Neural cell (in vitro differentiated cells): ENCODE measurements at regions not wholly inside any gene's neighbourhood (a gene's known extent, or its start where the extent isn't known, plus 50 kb on each side); places are given as distances from the start of the nearest gene placed in this dataset.

ENCODE experiments used
- H2AFZ ChIP-seq: fragments of 200-600, 300-800 bp; sonication (generic), shearing (Covaris generic); 2 replicates; pipeline ENCODE4 v1.6.0; 2014; ENCODE audit warnings: low read depth, mild to moderate bottlenecking, antibody characterized with exemption, low read length, moderate library complexity
- H3F3A ChIP-seq: fragments of 200-600 bp; shearing (Covaris generic); 2 replicates; pipeline ENCODE4 v1.6.1; 2016; ENCODE audit warnings: mild to moderate bottlenecking, moderate library complexity, mixed read lengths, antibody characterized with exemption, low read length; ENCODE audit not compliant: insufficient read depth, poor library complexity, severe bottlenecking
- H3K27ac ChIP-seq: fragments of 200-600, 300-800 bp; sonication (generic), shearing (Covaris generic); 2 replicates; pipeline ENCODE4 v1.5.1; 2014; ENCODE audit warnings: mild to moderate bottlenecking, low read length, moderate library complexity
- H3K27me3 ChIP-seq: fragments of 300-800, 200-600 bp; sonication (generic), shearing (Covaris generic); 2 replicates; pipeline ENCODE4 v1.6.0; 2014; ENCODE audit warnings: mild to moderate bottlenecking, low read depth, low read length, moderate library complexity; ENCODE audit not compliant: insufficient read depth
- H3K36me3 ChIP-seq: fragments of 300-800, 200-600 bp; sonication (generic), shearing (Covaris generic); 2 replicates; pipeline ENCODE4 v1.5.1; 2014; ENCODE audit warnings: mild to moderate bottlenecking, antibody characterized with exemption, low read length, moderate library complexity; ENCODE audit not compliant: insufficient read depth
- H3K4me2 ChIP-seq: fragments of 300-800, 200-600 bp; sonication (generic), shearing (Covaris generic); 2 replicates; pipeline ENCODE4 v1.6.0; 2014; ENCODE audit warnings: mild to moderate bottlenecking, low read length
- H3K4me3 ChIP-seq: fragments of 300-800, 200-600 bp; sonication (generic), shearing (Covaris generic); 2 replicates; pipeline ENCODE4 v1.5.1; 2014; ENCODE audit warnings: mild to moderate bottlenecking, low read length, moderate library complexity
- H3K79me2 ChIP-seq: fragments of 200-600 bp; shearing (Covaris generic); replicated peaks from 2 replicates; pipeline ENCODE4 v1.6.0; 2014; ENCODE audit warnings: mild to moderate bottlenecking, low read length, moderate library complexity; ENCODE audit not compliant: insufficient read depth
- H3K9ac ChIP-seq: fragments of 300-800, 200-600 bp; sonication (generic), shearing (Covaris generic); 2 replicates; pipeline ENCODE4 v1.6.1; 2016; ENCODE audit warnings: mild to moderate bottlenecking, low read length, mixed read lengths
- H3K9me2 ChIP-seq: fragments of 200-600 bp; shearing (Covaris generic); 2 replicates; pipeline ENCODE4 v1.6.1; 2016; ENCODE audit warnings: mild to moderate bottlenecking, low read length, mixed read lengths; ENCODE audit not compliant: insufficient read depth
- H3K9me3 ChIP-seq: fragments of 200-600, 300-800 bp; sonication (generic), shearing (Covaris generic); 2 replicates; pipeline ENCODE4 v1.6.1; 2016; ENCODE audit warnings: mild to moderate bottlenecking, mixed run types, low read length, moderate library complexity, mixed read lengths
- H4K20me1 ChIP-seq: fragments of 200-600 bp; shearing (Covaris generic); 2 replicates; pipeline ENCODE4 v1.6.1; 2016; ENCODE audit warnings: mild to moderate bottlenecking, mixed run types; ENCODE audit not compliant: insufficient read depth
- EP300 ChIP-seq: fragments of 450-650 bp; conservative IDR thresholded peaks from 2 replicates; pipeline ENCODE4 v1.6.1; 2014; ENCODE audit warnings: antibody characterized with exemption, mild to moderate bottlenecking, moderate library complexity; ENCODE audit not compliant: poor library complexity, severe bottlenecking
- EZH2 ChIP-seq: fragments of 200-600, 300-800 bp; shearing (Covaris generic), sonication (generic); IDR thresholded peaks from 2 replicates; pipeline ENCODE4 v1.6.1; 2014; ENCODE audit warnings: antibody characterized with exemption, low read length, borderline replicate concordance, mild to moderate bottlenecking; ENCODE audit not compliant: insufficient read depth, poor library complexity, severe bottlenecking
- MXI1 ChIP-seq: fragments of 450-650 bp; conservative IDR thresholded peaks from 2 replicates; pipeline ENCODE4 v1.6.1; 2014; ENCODE audit warnings: antibody characterized with exemption, mild to moderate bottlenecking; ENCODE audit not compliant: poor library complexity, severe bottlenecking
- POLR2AphosphoS5 ChIP-seq: IDR thresholded peaks from 2 replicates; pipeline ENCODE4 v1.6.1; 2012
- RAD21 ChIP-seq: fragments of 450-650 bp; conservative IDR thresholded peaks from 2 replicates; pipeline ENCODE4 v1.6.1; 2014; ENCODE audit warnings: antibody characterized with exemption, mild to moderate bottlenecking, moderate library complexity
- SMC3 ChIP-seq: fragments of 450-650 bp; conservative IDR thresholded peaks from 2 replicates; pipeline ENCODE4 v1.6.1; 2014; ENCODE audit warnings: antibody characterized with exemption, mild to moderate bottlenecking, moderate library complexity; ENCODE audit not compliant: poor library complexity
- TAF1 ChIP-seq: IDR thresholded peaks from 2 replicates; pipeline ENCODE4 v1.6.1; 2012; ENCODE audit warnings: low read depth
- TF ChIP-seq, protein P1 (sequence below): IDR thresholded peaks from 2 replicates; pipeline ENCODE4 v1.6.1; 2012; ENCODE audit warnings: borderline replicate concordance
- TF ChIP-seq, protein P2 (sequence below): fragments of 450-650 bp; IDR thresholded peaks from 2 replicates; pipeline ENCODE4 v1.5.1; 2014; ENCODE audit warnings: antibody characterized with exemption, mild to moderate bottlenecking, moderate library complexity; ENCODE audit not compliant: poor library complexity, severe bottlenecking

DNA sequence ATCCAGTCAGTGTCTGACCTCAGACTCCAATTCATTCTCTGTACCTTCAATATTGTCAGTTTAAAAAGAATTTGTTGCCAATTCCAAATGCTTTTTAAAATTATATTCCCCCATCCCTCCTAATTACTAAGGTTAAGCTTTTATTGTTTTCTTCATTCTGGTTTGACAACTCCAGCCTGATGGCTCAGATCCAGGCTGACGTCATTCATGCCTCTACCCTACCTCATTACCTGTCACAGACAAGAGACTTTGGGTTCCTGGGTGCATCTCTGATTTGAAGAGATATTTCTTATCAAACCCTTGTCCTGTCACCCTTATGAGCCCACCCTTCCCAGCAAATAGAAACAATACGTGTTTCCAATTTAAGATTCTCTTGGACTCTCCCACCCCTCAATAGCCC is 300.2 kb upstream of the CLNK start:
- Histone ChIP-seq H3K9me3 (no peaks in the 10 kb centered on the region), H3K27ac (no peak overlapping the region), H3K9me2 (no peaks in the 10 kb centered on the region), H4K20me1 (no peaks in the 10 kb centered on the region), H3K79me2 (no peaks in the 10 kb centered on the region), H3K9ac (no peak overlapping the region), H3F3A (no peaks in the 10 kb centered on the region), H3K36me3 (no peaks in the 10 kb centered on the region), H3K27me3 (no peaks in the 10 kb centered on the region), H3K4me3 (no peak overlapping the region), H2AFZ (no peak overlapping the region), H3K4me2 (no peak overlapping the region)
- no peak for TF ChIP-seq RAD21
- no peak for TF ChIP-seq TAF1
- TF ChIP-seq MXI1, result no peak
- TF ChIP-seq SMC3, result no peak
- TF ChIP-seq POLR2AphosphoS5, result no peak
- TF ChIP-seq, protein P1, sequence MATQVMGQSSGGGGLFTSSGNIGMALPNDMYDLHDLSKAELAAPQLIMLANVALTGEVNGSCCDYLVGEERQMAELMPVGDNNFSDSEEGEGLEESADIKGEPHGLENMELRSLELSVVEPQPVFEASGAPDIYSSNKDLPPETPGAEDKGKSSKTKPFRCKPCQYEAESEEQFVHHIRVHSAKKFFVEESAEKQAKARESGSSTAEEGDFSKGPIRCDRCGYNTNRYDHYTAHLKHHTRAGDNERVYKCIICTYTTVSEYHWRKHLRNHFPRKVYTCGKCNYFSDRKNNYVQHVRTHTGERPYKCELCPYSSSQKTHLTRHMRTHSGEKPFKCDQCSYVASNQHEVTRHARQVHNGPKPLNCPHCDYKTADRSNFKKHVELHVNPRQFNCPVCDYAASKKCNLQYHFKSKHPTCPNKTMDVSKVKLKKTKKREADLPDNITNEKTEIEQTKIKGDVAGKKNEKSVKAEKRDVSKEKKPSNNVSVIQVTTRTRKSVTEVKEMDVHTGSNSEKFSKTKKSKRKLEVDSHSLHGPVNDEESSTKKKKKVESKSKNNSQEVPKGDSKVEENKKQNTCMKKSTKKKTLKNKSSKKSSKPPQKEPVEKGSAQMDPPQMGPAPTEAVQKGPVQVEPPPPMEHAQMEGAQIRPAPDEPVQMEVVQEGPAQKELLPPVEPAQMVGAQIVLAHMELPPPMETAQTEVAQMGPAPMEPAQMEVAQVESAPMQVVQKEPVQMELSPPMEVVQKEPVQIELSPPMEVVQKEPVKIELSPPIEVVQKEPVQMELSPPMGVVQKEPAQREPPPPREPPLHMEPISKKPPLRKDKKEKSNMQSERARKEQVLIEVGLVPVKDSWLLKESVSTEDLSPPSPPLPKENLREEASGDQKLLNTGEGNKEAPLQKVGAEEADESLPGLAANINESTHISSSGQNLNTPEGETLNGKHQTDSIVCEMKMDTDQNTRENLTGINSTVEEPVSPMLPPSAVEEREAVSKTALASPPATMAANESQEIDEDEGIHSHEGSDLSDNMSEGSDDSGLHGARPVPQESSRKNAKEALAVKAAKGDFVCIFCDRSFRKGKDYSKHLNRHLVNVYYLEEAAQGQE, result no peak
- TF ChIP-seq, protein P2, sequence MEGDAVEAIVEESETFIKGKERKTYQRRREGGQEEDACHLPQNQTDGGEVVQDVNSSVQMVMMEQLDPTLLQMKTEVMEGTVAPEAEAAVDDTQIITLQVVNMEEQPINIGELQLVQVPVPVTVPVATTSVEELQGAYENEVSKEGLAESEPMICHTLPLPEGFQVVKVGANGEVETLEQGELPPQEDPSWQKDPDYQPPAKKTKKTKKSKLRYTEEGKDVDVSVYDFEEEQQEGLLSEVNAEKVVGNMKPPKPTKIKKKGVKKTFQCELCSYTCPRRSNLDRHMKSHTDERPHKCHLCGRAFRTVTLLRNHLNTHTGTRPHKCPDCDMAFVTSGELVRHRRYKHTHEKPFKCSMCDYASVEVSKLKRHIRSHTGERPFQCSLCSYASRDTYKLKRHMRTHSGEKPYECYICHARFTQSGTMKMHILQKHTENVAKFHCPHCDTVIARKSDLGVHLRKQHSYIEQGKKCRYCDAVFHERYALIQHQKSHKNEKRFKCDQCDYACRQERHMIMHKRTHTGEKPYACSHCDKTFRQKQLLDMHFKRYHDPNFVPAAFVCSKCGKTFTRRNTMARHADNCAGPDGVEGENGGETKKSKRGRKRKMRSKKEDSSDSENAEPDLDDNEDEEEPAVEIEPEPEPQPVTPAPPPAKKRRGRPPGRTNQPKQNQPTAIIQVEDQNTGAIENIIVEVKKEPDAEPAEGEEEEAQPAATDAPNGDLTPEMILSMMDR, result no peak
- TF ChIP-seq EZH2, result no peak
- TF ChIP-seq EP300, result no peak

DNA sequence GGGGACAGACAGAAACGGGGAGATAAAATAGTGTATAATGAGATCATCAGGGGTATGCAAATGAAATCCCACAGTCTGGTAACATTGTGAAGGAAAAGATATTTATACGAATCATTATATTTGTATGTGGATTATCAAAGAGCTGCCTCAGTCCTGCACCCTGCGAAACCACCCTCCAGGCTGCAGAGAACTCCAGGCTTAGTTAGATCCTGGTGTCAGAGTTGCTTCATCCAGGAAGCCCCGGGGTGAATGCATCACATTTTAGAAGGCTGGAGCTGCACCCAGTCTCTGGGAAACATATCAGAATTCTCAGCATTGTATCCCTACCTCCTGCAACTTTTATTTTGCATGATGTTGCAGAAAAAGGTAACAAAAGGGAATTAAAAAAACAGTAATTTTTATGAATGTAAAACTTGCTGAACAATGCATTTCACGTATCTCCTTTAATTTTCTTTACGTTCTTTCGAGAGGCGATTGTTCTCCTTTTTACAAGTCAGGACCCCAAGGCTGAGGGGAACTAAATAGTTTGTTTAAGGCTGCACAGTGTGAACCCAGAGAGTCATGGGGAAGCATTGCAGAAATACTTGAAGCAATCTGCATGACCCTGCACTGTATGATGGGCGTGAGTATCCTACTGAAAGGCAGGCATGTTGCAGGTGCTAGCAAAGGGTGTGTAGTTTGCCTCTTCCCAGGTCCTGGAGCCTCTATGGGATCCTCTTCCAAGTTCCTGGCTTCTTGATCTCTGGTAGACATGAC is 299.5 kb upstream of the CLNK start:
- H3K9me2 ChIP-seq, result no peaks in the 10 kb centered on the region
- H4K20me1 ChIP-seq, result no peaks in the 10 kb centered on the region
- no peaks in the 10 kb centered on the region for H3K27me3 ChIP-seq
- no peak overlapping the region for H3K9ac ChIP-seq
- H3K27ac ChIP-seq, result no peak overlapping the region
- no peak overlapping the region for H2AFZ ChIP-seq
- TF ChIP-seq POLR2AphosphoS5, result no peak
- TF ChIP-seq EP300, result no peak
- no peak for TF ChIP-seq RAD21
- H3K36me3 ChIP-seq, result no peaks in the 10 kb centered on the region
- no peak overlapping the region for H3K4me2 ChIP-seq
- H3K9me3 ChIP-seq, result no peaks in the 10 kb centered on the region
- H3K4me3 ChIP-seq, result no peak overlapping the region
- no peaks in the 10 kb centered on the region for H3K79me2 ChIP-seq
- no peaks in the 10 kb centered on the region for H3F3A ChIP-seq
